ENCODE measurements at regions not wholly inside any gene's neighbourhood (a gene's known extent, or its start where the extent isn't known, plus 50 kb on each side); places are given as distances from the start of the nearest gene placed in this dataset.
"Not testable (repeated sequence)": the region's sequence is repeated elsewhere in the genome, so short reads cannot be mapped to it uniquely, and the experiment has no call there.

GRCh38 chr1:38787041-38787440, 72.5 kb downstream of the RRAGC start:
- DNase-seq (ENCODE audit: extremely low spot score, insufficient read length, low read depth), result no peak
- FAIRE-seq, result no peak

GRCh38 chr1:38786040-38786436, 73.5 kb downstream of the RRAGC start:
- no peak for DNase-seq (ENCODE audit: extremely low spot score, insufficient read length, low read depth)
- no peak for FAIRE-seq

- DNase-seq (ENCODE audit: extremely low spot score, insufficient read length, low read depth) (no peak), FAIRE-seq (no peak)
Measured at GRCh38 chr1:38785285-38786039, 74.1 kb downstream of the RRAGC start.

DNA sequence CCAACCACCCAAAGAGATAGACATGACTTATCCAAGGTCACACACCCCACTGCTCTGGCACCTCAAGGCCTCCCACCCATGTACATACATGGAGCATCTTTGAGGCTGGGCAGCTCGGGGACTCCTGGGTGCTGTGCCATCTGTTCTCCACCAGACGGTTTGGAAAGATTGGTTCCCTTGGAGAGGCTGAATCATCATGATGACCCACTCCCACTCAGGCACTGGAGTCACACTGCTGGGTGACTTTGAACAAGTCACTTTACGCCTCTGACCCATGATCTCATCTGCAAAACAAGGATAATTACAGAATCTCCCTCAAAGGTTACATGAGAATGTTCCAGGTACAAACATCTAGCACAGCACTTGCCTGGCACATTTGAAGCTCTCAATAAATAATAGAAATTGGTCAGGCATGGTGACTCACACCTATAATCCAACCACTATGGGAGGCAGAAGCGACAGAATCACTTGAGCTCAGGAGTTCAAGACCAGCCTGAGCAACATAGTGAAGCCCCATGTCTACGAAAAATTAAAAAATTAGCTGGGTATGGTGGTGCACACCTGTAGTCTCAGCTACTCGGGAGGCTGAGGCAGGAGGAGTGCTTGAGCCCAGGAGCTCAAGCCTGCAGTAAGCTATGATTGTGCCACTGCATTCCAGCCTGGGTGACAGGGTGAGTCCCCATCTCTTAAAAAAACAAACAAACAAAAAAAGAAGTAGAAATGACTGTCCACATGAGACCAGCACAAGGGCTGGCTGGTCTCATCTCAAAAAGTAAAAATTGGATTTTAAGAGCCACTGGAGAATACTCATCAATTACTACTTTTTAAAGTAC, 74.9 kb downstream of the RRAGC start:
- DNase-seq (ENCODE audit: extremely low spot score, insufficient read length, low read depth), result no peak
- no peak for FAIRE-seq

DNA sequence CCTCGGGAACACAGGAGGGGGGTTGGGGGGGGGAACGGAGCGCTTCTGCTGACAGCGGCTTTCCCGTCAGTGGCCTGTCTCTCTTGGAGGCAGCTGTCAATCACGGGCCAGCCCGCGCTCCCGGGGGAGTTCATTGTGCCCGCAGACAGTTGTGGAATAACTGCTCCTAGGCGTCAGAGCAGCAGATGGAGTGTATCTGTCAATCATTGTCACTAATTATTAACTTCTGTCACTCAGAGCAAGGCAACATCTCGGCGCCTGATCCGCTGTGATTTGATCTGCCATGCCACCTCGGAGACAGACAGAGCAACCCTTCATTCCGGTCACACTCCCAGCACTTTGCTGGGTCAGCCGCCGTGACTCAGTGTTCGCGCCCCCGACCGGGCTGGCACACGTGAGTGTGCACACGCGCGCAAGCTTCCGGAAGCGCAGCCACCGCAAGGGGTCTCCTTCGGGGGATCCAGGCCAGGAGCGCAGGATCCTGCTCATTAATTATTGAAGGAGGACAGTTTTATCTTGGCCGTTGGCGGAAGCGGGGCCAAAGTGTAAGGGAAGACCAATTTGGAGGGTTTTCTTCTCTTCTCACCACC, 75.8 kb downstream of the RRAGC start:
- DNase-seq (ENCODE audit: extremely low spot score, insufficient read length, low read depth), result peak; percentile 14

DNA sequence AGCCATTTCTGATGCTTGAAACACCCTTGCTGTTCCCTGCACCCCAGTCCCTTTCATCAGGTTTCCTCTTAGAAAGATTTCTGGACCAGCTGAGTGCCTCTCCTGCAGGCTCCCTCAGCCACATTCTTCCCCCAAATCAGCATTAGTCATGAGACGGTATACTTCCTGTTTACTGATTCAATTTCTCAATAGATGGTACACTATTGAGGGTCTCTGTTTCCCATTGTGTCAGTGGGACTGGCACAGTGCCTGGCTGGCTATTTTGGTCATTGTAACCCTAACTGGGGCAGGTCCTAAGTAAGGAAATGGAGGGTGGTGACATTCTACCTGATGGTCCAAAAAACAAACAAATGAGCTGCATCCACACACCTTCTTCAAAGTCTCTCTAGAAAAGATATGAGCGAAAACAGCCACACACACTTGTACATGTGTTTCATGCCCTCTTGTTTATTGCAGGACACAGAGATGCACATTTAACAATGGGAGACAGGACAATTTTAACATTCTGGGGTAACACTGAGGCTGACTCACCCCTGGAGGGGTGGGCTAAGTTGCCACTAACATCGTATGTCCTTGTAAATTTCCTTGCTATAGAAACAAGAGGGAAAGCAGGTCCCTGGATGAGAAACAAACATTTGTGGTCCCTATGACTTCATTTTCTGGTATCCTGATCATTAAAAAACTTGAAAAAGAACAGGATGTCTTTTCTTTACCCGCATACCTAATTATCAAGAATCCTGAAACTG, 77.5 kb downstream of the RRAGC start:
- DNase-seq (ENCODE audit: extremely low spot score, insufficient read length, low read depth), result no peak

More for the DNA sequence above, 75.8 kb downstream of the RRAGC start:
- no peak for FAIRE-seq

DNA sequence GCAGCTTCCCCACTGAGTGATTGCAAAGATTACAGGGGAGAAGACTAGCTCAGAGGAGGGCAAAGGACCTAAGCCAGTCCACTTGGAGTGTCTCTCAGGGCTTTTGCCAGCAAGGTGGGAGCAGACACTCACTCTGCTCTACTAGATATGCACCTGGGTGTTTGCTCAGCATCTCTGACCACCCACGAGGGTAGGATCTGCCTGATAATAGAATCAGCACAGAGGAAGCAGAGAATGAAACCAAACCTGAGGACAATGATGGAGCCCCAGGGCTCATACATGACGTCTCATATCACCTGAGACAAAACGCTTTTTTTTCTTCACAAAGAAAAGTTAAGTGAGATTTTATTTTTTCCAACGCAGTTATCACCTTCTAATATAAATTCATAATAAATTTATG, 79.4 kb downstream of the RRAGC start:
- DNase-seq (ENCODE audit: extremely low spot score, insufficient read length, low read depth) (no peak), FAIRE-seq (no peak)

More for the DNA sequence above, 77.5 kb downstream of the RRAGC start:
- FAIRE-seq, result no peak

DNA sequence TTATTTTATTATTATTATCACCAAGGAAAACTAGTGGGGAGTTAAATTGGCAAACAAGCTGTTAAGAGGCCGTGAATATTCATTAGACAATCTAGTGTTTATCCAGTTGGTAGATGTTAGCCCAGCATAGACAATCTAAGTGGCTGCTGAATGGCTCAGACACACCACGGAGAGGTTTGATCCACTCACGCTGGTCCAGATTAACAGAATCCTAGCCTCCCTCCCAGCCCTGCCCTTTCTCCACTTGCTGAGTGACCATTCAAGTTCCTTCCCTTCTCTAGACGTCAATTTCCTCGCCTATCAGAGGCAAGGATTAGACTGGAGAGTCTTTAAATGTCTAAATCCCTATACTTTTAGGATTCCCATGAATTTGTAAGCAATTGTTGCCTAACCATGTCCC, 80.1 kb downstream of the RRAGC start:
- FAIRE-seq (no peak), DNase-seq (ENCODE audit: extremely low spot score, insufficient read length, low read depth) (no peak)

DNA sequence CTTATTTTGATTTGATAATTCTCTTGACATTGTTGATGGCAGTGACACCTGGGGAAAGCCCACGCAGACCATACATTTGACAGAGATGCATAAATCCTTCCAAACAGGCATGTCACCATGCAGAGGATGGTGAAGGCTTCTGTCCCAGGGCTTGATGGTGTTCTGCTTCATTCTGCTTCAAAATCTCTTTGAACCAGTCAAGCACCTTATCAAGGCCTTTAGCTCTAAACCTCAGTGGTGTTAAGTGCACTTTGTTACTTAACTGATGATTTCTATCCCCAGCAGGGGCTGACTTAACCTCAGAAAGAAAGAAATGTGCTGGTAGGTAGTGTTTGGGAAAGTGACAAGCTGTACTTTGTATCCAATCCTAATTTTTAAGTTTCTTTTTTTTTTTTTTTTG, 81.1 kb downstream of the RRAGC start:
- DNase-seq (ENCODE audit: extremely low spot score, insufficient read length, low read depth) (no peak), FAIRE-seq (no peak)

- FAIRE-seq (no peak), DNase-seq (ENCODE audit: extremely low spot score, insufficient read length, low read depth) (no peak)
Measured at GRCh38 chr1:38778051-38778450, 81.5 kb downstream of the RRAGC start.

DNA sequence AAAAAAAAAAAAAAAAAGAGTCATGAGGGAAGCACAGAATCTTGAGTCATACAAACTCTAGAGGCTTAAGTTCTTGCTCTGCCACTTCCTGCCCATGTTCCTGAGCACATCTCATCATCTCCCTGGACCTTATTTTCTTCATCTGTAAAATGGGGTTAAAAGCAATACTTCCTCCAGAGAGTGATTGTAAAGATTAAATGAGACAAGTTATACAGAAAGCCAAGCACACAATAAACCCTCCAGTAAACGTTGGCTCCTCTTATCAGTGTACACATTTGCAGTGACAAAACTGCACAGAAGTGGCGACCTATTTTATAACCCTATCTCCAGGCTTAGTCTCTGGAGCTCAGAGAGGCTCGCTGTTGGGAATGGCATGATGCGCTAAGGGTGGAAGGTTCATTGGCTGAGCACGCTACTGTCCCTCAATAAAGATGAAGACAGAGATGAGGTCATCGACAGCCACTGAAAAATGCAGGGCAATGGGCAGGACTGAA, 82.1 kb downstream of the RRAGC start:
- no peak for FAIRE-seq
- DNase-seq (ENCODE audit: extremely low spot score, insufficient read length, low read depth), result no peak

DNA sequence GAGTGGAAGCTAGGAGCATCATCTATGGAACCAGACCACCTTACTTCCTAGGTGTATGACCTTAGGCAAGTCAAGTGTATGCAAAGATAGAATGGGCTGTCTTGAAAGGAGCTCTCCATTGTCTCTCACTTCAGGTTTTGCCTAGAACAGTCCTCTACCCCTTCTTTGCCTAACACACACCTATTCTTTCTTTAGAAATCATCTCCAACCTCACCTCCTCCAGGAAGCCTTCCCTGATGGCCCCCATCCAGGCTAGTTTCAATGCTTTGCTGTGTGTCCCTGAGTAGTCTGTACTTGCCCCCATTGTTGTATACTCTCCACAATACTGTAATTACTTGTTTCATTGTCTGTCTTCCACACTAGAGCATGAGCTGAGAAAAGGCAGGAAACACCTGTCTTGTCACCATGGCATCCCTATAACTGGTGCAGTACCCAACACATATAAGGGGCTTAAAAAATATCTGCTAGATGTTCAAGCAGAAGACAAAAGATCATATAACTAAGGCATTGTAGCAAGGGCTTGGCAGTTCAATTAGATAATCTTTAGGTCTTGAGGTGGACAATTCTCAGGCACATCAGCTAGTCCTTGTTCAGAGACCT, 83.0 kb downstream of the RRAGC start:
- DNase-seq (ENCODE audit: extremely low spot score, insufficient read length, low read depth), result no peak
- FAIRE-seq, result no peak

DNA sequence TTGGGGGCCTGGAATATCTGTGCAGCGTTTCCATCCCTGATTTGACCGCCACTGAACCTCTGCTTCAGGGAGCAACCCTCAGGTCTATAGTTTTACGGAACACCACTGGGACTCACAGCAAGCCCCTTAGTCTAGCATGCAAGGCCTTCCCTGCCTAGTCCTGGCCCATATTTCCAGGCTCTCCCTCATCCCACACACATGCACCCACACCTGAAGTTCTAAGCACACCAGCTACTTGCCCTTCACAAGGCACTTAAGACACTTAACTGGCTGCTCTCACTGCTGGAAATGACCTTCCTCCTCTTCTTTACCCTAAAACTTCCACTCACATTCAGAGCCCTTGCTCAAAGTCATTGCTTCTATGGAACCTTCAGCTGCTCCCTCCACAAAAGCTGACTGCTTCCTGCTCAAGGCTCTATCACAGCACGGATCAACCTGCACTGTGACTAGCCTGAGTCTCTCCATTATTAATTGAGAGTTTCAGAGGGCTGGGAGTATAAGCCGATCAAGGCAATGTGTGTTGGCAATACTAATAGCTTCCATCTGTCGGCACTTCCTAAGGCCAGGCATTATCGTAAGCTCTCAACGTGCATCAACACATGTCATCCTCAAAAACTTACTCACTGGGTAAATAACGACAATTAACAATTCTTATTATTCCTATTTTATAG, 84.3 kb downstream of the RRAGC start:
- FAIRE-seq, result no peak
- no peak for DNase-seq (ENCODE audit: extremely low spot score, insufficient read length, low read depth)

DNA sequence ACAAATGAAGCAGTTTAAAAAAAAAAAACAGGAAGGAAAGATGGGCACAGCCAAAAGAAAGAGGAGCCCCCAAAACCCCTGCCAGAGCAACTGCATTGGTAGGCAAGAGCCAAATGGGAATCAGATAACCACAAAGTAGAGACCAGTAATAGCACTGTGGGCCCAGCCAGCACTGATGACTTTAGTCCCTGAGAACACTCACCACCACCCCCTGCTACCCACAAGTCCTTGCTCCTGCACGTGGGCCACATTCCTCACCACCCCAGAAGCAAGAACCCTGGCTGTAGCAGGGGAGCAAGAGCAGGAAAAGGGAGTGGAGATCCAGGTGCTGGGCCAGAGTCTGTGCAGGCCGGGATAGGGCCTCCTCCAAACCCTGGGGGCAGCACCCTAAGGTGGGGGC, 86.1 kb downstream of the RRAGC start:
- no peak for DNase-seq (ENCODE audit: extremely low spot score, insufficient read length, low read depth)
- FAIRE-seq, result no peak

DNA sequence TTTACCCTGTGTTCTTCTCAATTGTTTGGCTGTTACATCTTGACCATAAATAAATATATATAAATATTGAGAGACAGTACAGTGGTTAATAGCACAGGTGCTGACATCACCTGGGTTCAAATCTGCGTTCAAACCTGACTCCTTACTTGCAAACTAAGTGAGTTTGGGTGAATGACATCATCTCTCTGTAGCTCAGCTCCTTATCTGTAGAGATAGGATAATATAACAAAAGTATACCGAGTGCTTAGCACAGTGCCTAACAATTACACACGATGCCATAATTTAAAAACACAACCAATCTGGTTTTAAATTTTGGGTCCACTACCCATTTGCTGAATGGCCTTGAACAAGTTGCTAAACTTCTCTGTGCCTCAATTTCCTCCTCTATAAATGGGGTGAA, 86.6 kb downstream of the RRAGC start:
- no peak for FAIRE-seq
- DNase-seq (ENCODE audit: extremely low spot score, insufficient read length, low read depth), result no peak

GRCh38 chr1:38772026-38772425, 87.5 kb downstream of the RRAGC start:
- FAIRE-seq, result no peak
- no peak for DNase-seq (ENCODE audit: extremely low spot score, insufficient read length, low read depth)

DNA sequence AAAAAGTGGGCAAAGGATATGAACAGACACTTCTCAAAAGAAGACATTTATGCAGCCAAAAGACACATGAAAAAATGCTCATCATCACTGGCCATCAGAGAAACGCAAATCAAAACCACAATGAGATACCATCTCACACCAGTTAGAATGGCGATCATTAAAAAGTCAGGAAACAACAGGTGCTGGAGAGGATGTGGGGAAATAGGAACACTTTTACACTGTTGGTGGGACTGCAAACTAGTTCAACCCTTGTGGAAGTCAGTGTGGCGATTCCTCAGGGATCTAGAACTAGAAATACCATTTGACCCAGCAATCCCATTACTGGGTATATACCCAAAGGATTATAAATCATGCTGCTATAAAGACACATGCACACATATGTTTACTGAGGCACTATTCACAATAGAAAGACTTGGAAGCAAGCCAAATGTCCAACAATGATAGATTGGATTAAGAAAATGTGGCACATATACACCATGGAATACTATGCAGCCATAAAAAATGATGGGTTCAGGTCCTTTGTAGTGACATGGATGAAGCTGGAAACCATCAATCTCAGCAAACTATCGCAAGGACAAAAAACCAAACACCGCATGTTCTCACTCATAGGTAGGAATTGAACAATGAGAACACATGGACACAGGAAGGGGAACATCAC, 88.9 kb downstream of the RRAGC start:
- not testable (repeated sequence) for DNase-seq (ENCODE audit: extremely low spot score, insufficient read length, low read depth); FAIRE-seq

GRCh38 chr1:38766125-38766524, 93.4 kb downstream of the RRAGC start:
- DNase-seq (ENCODE audit: extremely low spot score, insufficient read length, low read depth) (no peak), FAIRE-seq (no peak)

DNA sequence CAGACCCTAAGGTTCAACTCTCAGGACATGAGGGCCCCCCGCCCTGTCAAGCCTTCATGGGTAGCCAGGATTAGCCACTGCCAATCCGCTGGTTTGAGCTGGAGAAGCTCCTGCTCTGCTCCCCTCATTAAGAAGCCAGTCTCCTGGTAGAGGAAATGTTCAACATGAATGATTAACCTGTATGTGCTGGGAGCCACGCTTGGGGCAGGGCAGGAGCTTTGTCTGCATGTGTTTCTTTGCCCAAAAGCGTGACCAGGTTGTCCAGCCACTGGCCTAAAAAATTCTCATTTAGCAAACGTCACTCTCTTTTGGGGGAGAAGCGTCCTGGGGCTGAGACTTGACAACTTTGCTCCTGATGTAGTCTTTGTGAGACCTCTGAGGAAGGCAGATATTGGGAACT, 96.5 kb downstream of the RRAGC start:
- DNase-seq (ENCODE audit: extremely low spot score, insufficient read length, low read depth) (no peak), FAIRE-seq (no peak)

All from GM18507 (cell line).